GM18507 (cell line): ENCODE measurements at regions not wholly inside any gene's neighbourhood (a gene's known extent, or its start where the extent isn't known, plus 50 kb on each side); places are given as distances from the start of the nearest gene placed in this dataset.
"Not testable (repeated sequence)": the region's sequence is repeated elsewhere in the genome, so short reads cannot be mapped to it uniquely, and the experiment has no call there.

Experiments
- DNase-seq: peaks from one replicate; pipeline ENCODE4 v3.0.0; 2011; ENCODE audit warnings: low read depth; ENCODE audit not compliant: insufficient read length; ENCODE audit errors: extremely low spot score
- FAIRE-seq: peaks from 2 replicates; lab custom pipeline; 2011; peaks lifted over from hg19 to GRCh38; lab: Jason Lieb, UNC

- FAIRE-seq, DNase-seq: not testable (repeated sequence)
These were observed 269.3 kb upstream of the TBL1XR1 start for GRCh38 chr3:177466622-177467021.

DNA sequence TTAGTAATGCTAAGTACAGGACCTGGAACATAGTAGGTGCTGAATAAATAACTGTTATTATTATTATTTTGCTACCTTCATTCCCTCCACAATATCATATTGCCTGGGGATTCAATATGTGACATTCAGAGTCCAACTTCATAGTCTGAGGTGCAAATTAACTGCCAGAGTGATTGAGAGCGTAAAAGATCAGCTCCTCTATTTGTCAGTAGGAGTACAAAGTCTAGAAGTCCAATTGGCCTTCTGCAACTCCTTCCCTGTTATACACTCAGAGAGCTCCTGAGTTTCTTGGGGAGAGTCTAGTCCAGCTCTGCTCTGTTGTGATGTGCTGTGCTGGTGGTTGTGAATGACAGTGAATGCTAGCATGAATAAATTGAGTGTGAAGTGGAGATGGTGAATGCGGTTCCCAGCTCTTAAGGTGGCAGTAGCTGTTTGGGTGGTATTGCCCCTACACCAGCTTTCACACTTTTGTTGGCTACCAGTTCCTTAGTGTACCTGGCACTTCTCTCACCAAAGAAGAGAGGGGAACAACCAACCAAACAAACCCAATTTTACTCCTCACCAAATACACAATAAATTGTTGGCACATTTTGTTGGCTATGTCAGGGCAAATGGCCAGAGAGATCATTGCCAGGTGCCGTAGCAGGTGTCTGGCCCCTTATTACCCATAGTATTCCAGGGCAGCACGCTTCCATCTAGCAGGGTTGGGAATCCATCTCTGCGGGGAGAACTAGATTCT lies 270.1 kb upstream of the TBL1XR1 start:
- DNase-seq (no peak), FAIRE-seq (no peak)

DNA sequence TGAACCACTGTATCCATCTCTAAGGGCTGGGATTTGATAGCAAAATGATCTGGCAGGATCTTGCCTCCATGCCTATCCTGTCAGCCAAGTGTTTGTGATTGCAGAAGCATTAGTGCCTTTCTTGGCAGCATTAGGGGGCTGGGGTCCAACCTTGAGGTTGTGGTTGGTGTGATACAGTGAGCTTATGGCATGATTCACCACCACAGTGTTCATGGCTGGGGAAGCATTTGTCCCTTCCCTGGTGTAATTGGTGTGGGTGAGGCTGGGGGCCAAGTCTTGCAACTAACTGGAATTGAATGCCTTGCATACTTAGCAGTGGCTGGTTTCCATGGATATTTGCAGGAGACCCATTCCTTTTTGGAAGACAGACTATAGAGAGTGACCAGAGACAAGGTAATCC lies 271.0 kb upstream of the TBL1XR1 start:
- DNase-seq (no peak), FAIRE-seq (no peak)

- no peak for FAIRE-seq
- DNase-seq, result no peak
These were observed 271.5 kb upstream of the TBL1XR1 start for GRCh38 chr3:177468816-177469215.

- FAIRE-seq, result no peak
- no peak for DNase-seq
These were observed 271.9 kb upstream of the TBL1XR1 start for GRCh38 chr3:177469216-177469615.

GRCh38 chr3:177470197-177470941 lies 273.1 kb upstream of the TBL1XR1 start:
- FAIRE-seq, result no peak

GRCh38 chr3:177471733-177472480 lies 274.6 kb upstream of the TBL1XR1 start:
- DNase-seq (no peak), FAIRE-seq (no peak)

More at GRCh38 chr3:177470197-177470941, 273.1 kb upstream of the TBL1XR1 start:
- DNase-seq, result no peak

- FAIRE-seq, result no peak
These were observed 275.9 kb upstream of the TBL1XR1 start for GRCh38 chr3:177473184-177473583.

GRCh38 chr3:177473903-177474302 lies 276.6 kb upstream of the TBL1XR1 start:
- DNase-seq, result no peak
- no peak for FAIRE-seq

More at GRCh38 chr3:177473184-177473583, 275.9 kb upstream of the TBL1XR1 start:
- no peak for DNase-seq

- no peak for FAIRE-seq
These were observed 277.5 kb upstream of the TBL1XR1 start for GRCh38 chr3:177474652-177475355.

DNA sequence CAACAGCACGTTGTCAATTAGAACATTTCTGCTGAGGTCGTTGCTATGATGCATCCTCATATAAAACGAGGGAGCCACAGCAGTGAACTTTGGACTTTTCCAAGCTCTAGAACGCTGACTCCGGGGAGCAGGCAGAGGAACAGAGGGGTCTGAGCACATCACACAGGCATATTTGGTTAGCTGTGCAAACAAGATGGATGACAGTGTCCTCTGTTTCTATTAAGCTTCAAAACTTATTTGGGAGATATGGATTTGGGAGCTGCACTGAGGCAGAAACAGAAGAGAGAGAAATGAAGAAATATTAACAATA lies 278.0 kb upstream of the TBL1XR1 start:
- no peak for DNase-seq
- FAIRE-seq, result no peak

More at GRCh38 chr3:177474652-177475355, 277.5 kb upstream of the TBL1XR1 start:
- no peak for DNase-seq

DNA sequence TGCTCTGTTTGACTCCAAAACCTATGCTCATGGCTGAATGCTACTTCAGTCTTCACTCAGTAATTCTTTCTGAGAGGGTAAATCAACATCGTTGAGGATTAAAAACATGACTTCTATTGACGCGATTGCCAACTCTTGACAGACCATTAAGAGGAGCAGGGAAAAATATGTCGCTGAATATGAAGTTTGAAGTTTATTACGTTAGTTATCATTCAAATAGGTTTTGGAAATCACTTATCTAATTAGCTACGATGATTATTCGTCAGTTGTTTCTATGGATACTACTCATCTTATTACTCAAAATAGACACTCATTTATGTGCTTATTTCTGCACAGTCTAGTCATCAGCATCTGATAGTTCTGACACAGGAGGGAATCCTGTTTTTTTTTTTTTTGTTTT lies 279.2 kb upstream of the TBL1XR1 start:
- DNase-seq (no peak), FAIRE-seq (no peak)

DNA sequence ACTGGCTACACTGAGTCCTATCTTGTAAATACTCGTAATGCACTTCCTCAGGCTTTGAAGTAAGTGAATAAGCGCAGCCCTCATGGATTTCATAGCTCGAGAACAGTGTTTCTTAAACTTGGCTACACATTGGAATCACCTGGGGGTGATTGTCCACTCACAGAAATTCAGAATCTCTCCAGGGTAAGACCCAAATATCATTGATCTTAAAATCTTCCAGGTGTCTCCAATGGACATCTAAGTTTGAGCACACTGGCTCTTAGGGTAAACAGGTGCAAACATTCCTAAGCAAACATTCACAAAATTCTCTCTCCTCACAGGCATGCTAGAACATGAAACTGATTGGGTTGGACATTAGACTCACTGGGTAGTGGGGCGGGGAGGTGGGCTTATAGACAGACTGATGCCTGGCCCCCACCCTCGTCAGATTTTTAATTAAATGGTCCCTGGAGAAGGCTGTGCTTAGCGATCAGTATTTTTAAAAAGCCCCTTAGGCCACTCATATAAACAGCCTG lies 279.7 kb upstream of the TBL1XR1 start:
- no peak for DNase-seq
- FAIRE-seq, result no peak

GRCh38 chr3:177478170-177478867 lies 281.0 kb upstream of the TBL1XR1 start:
- DNase-seq (no peak), FAIRE-seq (no peak)

DNA sequence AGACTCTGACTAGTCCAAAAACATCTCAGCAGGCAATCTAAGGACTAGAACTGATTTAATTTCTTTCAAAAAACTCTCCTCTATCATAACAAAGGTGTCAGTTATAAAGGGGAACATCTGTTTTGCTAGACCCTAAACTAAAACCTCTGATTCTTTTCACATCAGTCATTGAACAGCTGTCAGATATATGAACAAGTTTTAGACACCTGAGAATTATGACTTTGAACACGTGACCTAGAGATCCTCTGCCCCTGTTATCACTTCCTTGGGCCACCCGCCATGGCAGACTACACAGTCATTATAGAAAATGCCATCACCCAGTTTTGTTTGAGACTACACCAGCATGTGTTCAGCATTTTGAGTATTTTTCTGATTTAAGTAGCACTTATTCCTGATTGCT lies 282.3 kb upstream of the TBL1XR1 start:
- DNase-seq (no peak), FAIRE-seq (no peak)

GRCh38 chr3:177481329-177481728 lies 284.0 kb upstream of the TBL1XR1 start:
- DNase-seq (no peak), FAIRE-seq (no peak)

DNA sequence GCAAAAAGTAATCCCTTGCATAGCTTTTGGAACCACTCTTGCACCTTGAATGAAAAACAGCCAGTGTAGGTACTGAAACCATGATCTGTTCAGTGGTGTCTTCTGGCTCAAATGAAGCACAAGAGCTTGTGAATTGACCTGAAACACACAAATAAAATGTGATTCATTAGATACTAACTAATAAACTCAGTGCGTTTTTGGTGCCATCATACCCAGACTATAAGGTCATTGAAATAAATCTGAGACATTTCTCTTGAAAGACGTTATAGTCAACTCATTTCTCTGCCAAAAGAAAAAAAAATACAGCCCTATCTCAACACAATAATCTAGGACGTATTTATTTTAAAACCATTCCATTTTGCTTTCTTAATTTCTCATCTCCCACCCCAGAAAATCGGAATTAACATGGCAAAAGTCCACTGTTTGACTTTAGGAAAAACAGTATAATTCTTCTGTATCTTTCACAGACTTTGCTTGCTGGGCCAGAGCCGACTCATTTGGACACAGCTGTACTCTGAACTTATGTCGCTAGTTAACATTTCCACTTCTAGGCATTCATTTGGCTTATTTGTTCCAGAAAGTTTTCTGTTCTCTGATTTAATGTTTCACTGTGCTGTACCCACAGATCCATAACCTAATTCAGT lies 284.9 kb upstream of the TBL1XR1 start:
- FAIRE-seq (no peak), DNase-seq (no peak)

DNA sequence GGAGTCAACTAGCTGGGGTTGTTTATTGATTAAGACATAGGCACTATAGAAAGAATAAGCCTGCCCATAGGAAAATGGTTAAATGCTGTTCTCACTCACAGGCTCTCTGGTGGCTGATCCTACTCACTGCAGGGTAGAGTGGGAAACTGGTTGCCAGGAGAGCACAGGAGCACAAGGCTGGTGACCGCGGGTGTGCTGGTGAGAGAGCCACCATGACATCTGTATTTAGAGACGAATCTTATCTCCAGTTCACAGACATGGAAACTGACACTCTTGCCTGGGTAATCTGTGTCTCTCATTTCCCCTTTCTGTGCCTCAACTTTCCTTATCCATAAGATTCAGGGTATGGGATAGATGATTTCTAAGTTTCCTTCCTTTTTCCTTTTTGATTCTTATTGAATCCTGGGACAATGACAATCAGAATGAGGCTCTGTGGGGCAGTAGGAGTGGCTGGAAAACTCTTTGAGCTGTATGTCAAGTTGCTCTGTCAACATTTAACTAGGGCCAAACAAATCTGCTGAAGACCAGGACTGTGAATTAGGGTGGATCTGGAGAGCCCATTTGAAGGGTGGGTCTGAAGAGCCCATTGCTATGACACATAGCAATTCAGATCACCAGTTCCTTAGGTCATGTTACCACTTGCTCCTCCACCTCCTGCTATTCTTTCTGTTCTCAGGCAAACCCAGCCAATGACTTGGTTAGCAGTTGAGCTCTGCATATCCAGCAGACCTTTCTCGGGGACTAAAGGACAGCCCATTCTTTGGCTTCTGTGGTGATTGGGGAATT lies 286.1 kb upstream of the TBL1XR1 start:
- no peak for FAIRE-seq
- DNase-seq, result no peak
